ENCODE measurements at regions not wholly inside any gene's neighbourhood (a gene's known extent, or its start where the extent isn't known, plus 50 kb on each side); places are given as distances from the start of the nearest gene placed in this dataset.

- Mint-ChIP-seq H3K4me1 (peaks cover 15 to 19% (median 18%) of the 10 kb centered on the region in 3 donors), H3K27ac (no peak overlapping the region), H3K27me3 (peaks cover 0 to 4% of the 10 kb centered on the region in 2 donors), H3K9me3 (peaks cover 0 to 14% (median 11%) of the 10 kb centered on the region in 3 donors), H3K4me3 (no peak overlapping the region), H3K36me3 (no peaks in the 10 kb centered on the region)
- Histone ChIP-seq H3K4me3 (ENCODE audit: control insufficient read depth in 1 of 2, extremely low read depth in 1 of 2, low read length in 1 of 2) (no peak overlapping the region), H3K9me3 (no peaks in the 10 kb centered on the region), H3K27me3 (replicated peaks in 1 of 2; ENCODE audit: control insufficient read depth in 2 of 2, extremely low read depth in 1 of 2, insufficient read depth in 2 of 2, low read length in 1 of 2) (peaks cover 0 to 4% of the 10 kb centered on the region in 2 experiments), H3K4me1 (ENCODE audit: control insufficient read depth in 1 of 2, extremely low read depth in 1 of 2, insufficient read depth in 2 of 2, low read length in 2 of 2) (no peaks in the 10 kb centered on the region), H3K36me3 (ENCODE audit: control insufficient read depth in 2 of 2, extremely low read depth in 1 of 2, insufficient read depth in 1 of 2, low read length in 1 of 2) (no peaks in the 10 kb centered on the region), H3K27ac (ENCODE audit: low read length) (no peak overlapping the region)
- ChIA-PET CTCF (no interaction called here), POLR2A (no interaction called here)
- ATAC-seq (replicated peaks in 1 of 4): no peak
- 89% methylated on average over 14 of the region's 15 CpGs for WGBS (ENCODE audit: insufficient coverage)
- DNase-seq: no peak
Measured at GRCh38 chr18:76757925-76758324, 64.4 kb upstream of the ZNF236 start.

- Histone ChIP-seq H3K4me1 (ENCODE audit: control insufficient read depth in 1 of 2, extremely low read depth in 1 of 2, insufficient read depth in 2 of 2, low read length in 2 of 2) (no peaks in the 10 kb centered on the region), H3K27me3 (replicated peaks in 1 of 2; ENCODE audit: control insufficient read depth in 2 of 2, extremely low read depth in 1 of 2, insufficient read depth in 2 of 2, low read length in 1 of 2) (peaks cover 0 to 4% of the 10 kb centered on the region in 2 experiments), H3K27ac (ENCODE audit: low read length) (no peak overlapping the region), H3K4me3 (ENCODE audit: control insufficient read depth in 1 of 2, extremely low read depth in 1 of 2, low read length in 1 of 2) (no peak overlapping the region), H3K9me3 (no peaks in the 10 kb centered on the region), H3K36me3 (ENCODE audit: control insufficient read depth in 2 of 2, extremely low read depth in 1 of 2, insufficient read depth in 1 of 2, low read length in 1 of 2) (no peaks in the 10 kb centered on the region)
- ATAC-seq (replicated peaks in 1 of 4) (no peak), DNase-seq (no peak)
- CTCF ChIA-PET: no interaction called here
- 88% methylated on average over 12 of the region's 15 CpGs for WGBS (ENCODE audit: insufficient coverage)
- Mint-ChIP-seq H3K9me3 (peaks cover 0 to 11% (median 10%) of the 10 kb centered on the region in 3 donors), H3K27ac (no peak overlapping the region), H3K4me3 (no peak overlapping the region), H3K36me3 (no peaks in the 10 kb centered on the region), H3K27me3 (peaks cover 0 to 4% of the 10 kb centered on the region in 2 donors), H3K4me1 (peaks cover 11 to 15% (median 13%) of the 10 kb centered on the region in 3 donors)
- POLR2A ChIA-PET: no interaction called here
Measured at GRCh38 chr18:76757335-76757734, 65.0 kb upstream of the ZNF236 start.

- H3K4me1 ChIP-seq (ENCODE audit: control insufficient read depth in 1 of 2, extremely low read depth in 1 of 2, insufficient read depth in 2 of 2, low read length in 2 of 2): no peaks in the 10 kb centered on the region
- 93% methylated on average over 14 of the region's 23 CpGs for WGBS (ENCODE audit: insufficient coverage)
- Mint-ChIP-seq H3K36me3 (no peaks in the 10 kb centered on the region), H3K4me3 (no peak overlapping the region), H3K27me3 (peaks cover 0 to 4% of the 10 kb centered on the region in 2 donors), H3K9me3 (peaks cover 2 to 7% (median 3%) of the 10 kb centered on the region in 3 donors), H3K27ac (no peak overlapping the region), H3K4me1 (peaks cover 4 to 8% (median 7%) of the 10 kb centered on the region in 3 donors)
- no peak for DNase-seq
- ChIA-PET POLR2A (no interaction called here), CTCF (interaction anchor here in 1 of 2 donors (0.5 kb wide), 1 partner anchor 8 kb away, joined by 10 read pairs; no protein-coding TSS in a partner anchor)
- H3K27me3 ChIP-seq (replicated peaks in 1 of 2; ENCODE audit: control insufficient read depth in 2 of 2, extremely low read depth in 1 of 2, insufficient read depth in 2 of 2, low read length in 1 of 2): peaks cover 0 to 5% of the 10 kb centered on the region in 2 experiments
- H3K36me3 ChIP-seq (ENCODE audit: control insufficient read depth in 2 of 2, extremely low read depth in 1 of 2, insufficient read depth in 1 of 2, low read length in 1 of 2): no peaks in the 10 kb centered on the region
- no peak overlapping the region for H3K27ac ChIP-seq (ENCODE audit: low read length)
- H3K9me3 ChIP-seq: no peaks in the 10 kb centered on the region
- no peak for ATAC-seq (replicated peaks in 1 of 4)
- H3K4me3 ChIP-seq (ENCODE audit: control insufficient read depth in 1 of 2, extremely low read depth in 1 of 2, low read length in 1 of 2): no peak overlapping the region
Measured at GRCh38 chr18:76756531-76757253, 65.7 kb upstream of the ZNF236 start.

GRCh38 chr18:76754351-76754750 lies 68.0 kb upstream of the ZNF236 start:
- Histone ChIP-seq H3K27me3 (replicated peaks in 1 of 2; ENCODE audit: control insufficient read depth in 2 of 2, extremely low read depth in 1 of 2, insufficient read depth in 2 of 2, low read length in 1 of 2) (peaks cover 0 to 10% of the 10 kb centered on the region in 2 experiments), H3K4me3 (ENCODE audit: control insufficient read depth in 1 of 2, extremely low read depth in 1 of 2, low read length in 1 of 2) (no peak overlapping the region), H3K27ac (ENCODE audit: low read length) (no peak overlapping the region), H3K4me1 (ENCODE audit: control insufficient read depth in 1 of 2, extremely low read depth in 1 of 2, insufficient read depth in 2 of 2, low read length in 2 of 2) (no peaks in the 10 kb centered on the region), H3K36me3 (ENCODE audit: control insufficient read depth in 2 of 2, extremely low read depth in 1 of 2, insufficient read depth in 1 of 2, low read length in 1 of 2) (no peaks in the 10 kb centered on the region), H3K9me3 (no peaks in the 10 kb centered on the region)
- ChIA-PET CTCF (no interaction called here), POLR2A (no interaction called here)
- Mint-ChIP-seq H3K27ac (no peak overlapping the region), H3K4me3 (no peak overlapping the region), H3K4me1 (no peaks in the 10 kb centered on the region), H3K27me3 (peaks cover 0 to 4% of the 10 kb centered on the region in 2 donors), H3K36me3 (peaks cover 4% of the 10 kb centered on the region), H3K9me3 (peaks cover 0 to 13% (median 10%) of the 10 kb centered on the region in 3 donors)
- no peak for DNase-seq
- WGBS (ENCODE audit: insufficient coverage): 96% methylated on average over 4 of the region's 8 CpGs
- ATAC-seq (replicated peaks in 1 of 4): no peak

- H3K4me1 ChIP-seq (ENCODE audit: control insufficient read depth in 1 of 2, extremely low read depth in 1 of 2, insufficient read depth in 2 of 2, low read length in 2 of 2): no peaks in the 10 kb centered on the region
- H3K4me3 ChIP-seq (ENCODE audit: control insufficient read depth in 1 of 2, extremely low read depth in 1 of 2, low read length in 1 of 2): no peak overlapping the region
- peaks cover 8% of the 10 kb centered on the region for H3K36me3 Mint-ChIP-seq
- peaks cover 0 to 6% of the 10 kb centered on the region in 2 donors for H3K27me3 Mint-ChIP-seq
- no peak for ATAC-seq (replicated peaks in 1 of 4)
- H3K27ac Mint-ChIP-seq: no peak overlapping the region
- no peaks in the 10 kb centered on the region for H3K36me3 ChIP-seq (ENCODE audit: control insufficient read depth in 2 of 2, extremely low read depth in 1 of 2, insufficient read depth in 1 of 2, low read length in 1 of 2)
- peaks cover 0 to 25% (median 19%) of the 10 kb centered on the region in 3 donors for H3K9me3 Mint-ChIP-seq
- ChIA-PET CTCF (no interaction called here), POLR2A (no interaction called here)
- WGBS (ENCODE audit: insufficient coverage): 87% methylated on average over 3 of the region's 4 CpGs
- peaks cover 0 to 7% of the 10 kb centered on the region in 2 experiments for H3K27me3 ChIP-seq (replicated peaks in 1 of 2; ENCODE audit: control insufficient read depth in 2 of 2, extremely low read depth in 1 of 2, insufficient read depth in 2 of 2, low read length in 1 of 2)
- no peak overlapping the region for H3K4me3 Mint-ChIP-seq
- no peak for DNase-seq
- H3K4me1 Mint-ChIP-seq: no peaks in the 10 kb centered on the region
- no peak overlapping the region for H3K27ac ChIP-seq (ENCODE audit: low read length)
- H3K9me3 ChIP-seq: no peaks in the 10 kb centered on the region
Measured at GRCh38 chr18:76752400-76752799, 70.0 kb upstream of the ZNF236 start.

- peaks cover 0 to 30% (median 19%) of the 10 kb centered on the region in 3 donors for H3K9me3 Mint-ChIP-seq
- CTCF ChIA-PET: interaction anchor here in 1 of 2 donors (0.5 kb wide), 1 partner anchor 224 kb away, joined by 3 read pairs; no protein-coding TSS in a partner anchor
Measured at GRCh38 chr18:76750917-76751890, 71.2 kb upstream of the ZNF236 start.

More at GRCh38 chr18:76750917-76751890, 71.2 kb upstream of the ZNF236 start:
- Mint-ChIP-seq H3K27ac (no peak overlapping the region), H3K4me3 (no peak overlapping the region), H3K4me1 (no peaks in the 10 kb centered on the region), H3K36me3 (peaks cover 8% of the 10 kb centered on the region), H3K27me3 (peaks cover 0 to 6% of the 10 kb centered on the region in 2 donors)
- Histone ChIP-seq H3K9me3 (no peaks in the 10 kb centered on the region), H3K4me3 (ENCODE audit: control insufficient read depth in 1 of 2, extremely low read depth in 1 of 2, low read length in 1 of 2) (no peak overlapping the region), H3K27me3 (replicated peaks in 1 of 2; ENCODE audit: control insufficient read depth in 2 of 2, extremely low read depth in 1 of 2, insufficient read depth in 2 of 2, low read length in 1 of 2) (peaks cover 0 to 7% of the 10 kb centered on the region in 2 experiments), H3K4me1 (ENCODE audit: control insufficient read depth in 1 of 2, extremely low read depth in 1 of 2, insufficient read depth in 2 of 2, low read length in 2 of 2) (no peaks in the 10 kb centered on the region), H3K36me3 (ENCODE audit: control insufficient read depth in 2 of 2, extremely low read depth in 1 of 2, insufficient read depth in 1 of 2, low read length in 1 of 2) (no peaks in the 10 kb centered on the region), H3K27ac (ENCODE audit: low read length) (no peak overlapping the region)
- WGBS (ENCODE audit: insufficient coverage): 83% methylated on average over 5 of the region's 5 CpGs
- ATAC-seq (replicated peaks in 1 of 4) (no peak), DNase-seq (no peak)
- POLR2A ChIA-PET: no interaction called here

Data from T-cell (primary cell).